ENCODE measurements at regions not wholly inside any gene's neighbourhood (a gene's known extent, or its start where the extent isn't known, plus 50 kb on each side); places are given as distances from the start of the nearest gene placed in this dataset.

DNA sequence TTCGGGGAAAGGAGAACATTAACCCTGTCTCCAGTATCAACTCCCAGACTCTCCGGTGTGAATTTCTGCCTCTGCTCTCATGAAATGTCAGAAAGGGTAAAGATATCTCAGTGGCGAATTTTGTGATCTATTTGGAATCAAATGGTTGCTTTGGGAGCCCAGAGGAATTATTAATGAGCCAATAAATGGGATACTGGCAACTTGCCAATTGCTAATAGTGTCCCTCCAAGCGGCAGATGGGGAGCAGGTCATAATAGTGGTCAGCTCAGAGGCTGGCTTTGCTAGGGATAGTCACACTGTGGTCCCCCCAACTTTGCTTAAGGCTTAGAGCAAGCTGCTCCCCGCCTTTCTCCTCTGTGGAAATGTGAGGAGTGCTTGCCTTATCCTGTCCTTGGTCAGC is 176.1 kb upstream of the KL start:
- TF ChIP-seq, protein P1, sequence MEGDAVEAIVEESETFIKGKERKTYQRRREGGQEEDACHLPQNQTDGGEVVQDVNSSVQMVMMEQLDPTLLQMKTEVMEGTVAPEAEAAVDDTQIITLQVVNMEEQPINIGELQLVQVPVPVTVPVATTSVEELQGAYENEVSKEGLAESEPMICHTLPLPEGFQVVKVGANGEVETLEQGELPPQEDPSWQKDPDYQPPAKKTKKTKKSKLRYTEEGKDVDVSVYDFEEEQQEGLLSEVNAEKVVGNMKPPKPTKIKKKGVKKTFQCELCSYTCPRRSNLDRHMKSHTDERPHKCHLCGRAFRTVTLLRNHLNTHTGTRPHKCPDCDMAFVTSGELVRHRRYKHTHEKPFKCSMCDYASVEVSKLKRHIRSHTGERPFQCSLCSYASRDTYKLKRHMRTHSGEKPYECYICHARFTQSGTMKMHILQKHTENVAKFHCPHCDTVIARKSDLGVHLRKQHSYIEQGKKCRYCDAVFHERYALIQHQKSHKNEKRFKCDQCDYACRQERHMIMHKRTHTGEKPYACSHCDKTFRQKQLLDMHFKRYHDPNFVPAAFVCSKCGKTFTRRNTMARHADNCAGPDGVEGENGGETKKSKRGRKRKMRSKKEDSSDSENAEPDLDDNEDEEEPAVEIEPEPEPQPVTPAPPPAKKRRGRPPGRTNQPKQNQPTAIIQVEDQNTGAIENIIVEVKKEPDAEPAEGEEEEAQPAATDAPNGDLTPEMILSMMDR (IDR thresholded peaks at IDR 0.05) = no peak

DNA sequence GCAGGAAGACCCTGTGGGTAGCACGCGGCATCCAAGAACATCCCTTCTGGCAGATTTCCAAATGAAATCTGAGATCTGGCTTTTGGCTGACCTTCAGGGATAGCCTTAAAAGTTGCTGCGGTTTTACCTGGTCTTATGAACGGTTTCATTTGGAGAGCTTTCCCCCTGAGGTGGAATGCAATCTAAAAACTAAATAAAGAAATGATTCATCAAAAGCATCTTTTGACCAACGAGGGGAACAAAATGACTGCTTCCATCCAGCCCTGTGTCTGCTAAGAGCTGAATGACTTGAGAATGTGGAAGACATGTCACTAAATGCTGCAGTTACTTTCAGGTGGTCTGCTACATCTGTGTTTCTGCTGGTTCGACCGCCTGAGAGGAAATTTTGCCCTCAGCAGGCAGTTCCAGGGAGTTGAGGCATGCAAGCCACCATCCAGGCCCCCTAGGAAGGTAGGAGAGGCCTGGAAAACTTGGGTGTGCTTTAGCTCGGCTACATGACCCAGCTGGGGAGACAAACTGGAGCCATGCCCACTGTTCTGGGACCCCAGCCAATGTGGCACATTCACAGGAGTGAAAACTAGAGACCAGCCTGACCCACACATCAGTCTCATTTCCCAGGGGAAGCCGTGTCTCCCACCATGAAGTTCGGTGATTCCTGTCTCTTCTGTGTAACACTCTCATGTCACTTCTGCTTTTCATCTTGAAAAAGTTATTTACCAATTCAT is 175.1 kb upstream of the KL start:
- TF ChIP-seq, protein P1 (IDR thresholded peaks at IDR 0.05) = no peak

DNA sequence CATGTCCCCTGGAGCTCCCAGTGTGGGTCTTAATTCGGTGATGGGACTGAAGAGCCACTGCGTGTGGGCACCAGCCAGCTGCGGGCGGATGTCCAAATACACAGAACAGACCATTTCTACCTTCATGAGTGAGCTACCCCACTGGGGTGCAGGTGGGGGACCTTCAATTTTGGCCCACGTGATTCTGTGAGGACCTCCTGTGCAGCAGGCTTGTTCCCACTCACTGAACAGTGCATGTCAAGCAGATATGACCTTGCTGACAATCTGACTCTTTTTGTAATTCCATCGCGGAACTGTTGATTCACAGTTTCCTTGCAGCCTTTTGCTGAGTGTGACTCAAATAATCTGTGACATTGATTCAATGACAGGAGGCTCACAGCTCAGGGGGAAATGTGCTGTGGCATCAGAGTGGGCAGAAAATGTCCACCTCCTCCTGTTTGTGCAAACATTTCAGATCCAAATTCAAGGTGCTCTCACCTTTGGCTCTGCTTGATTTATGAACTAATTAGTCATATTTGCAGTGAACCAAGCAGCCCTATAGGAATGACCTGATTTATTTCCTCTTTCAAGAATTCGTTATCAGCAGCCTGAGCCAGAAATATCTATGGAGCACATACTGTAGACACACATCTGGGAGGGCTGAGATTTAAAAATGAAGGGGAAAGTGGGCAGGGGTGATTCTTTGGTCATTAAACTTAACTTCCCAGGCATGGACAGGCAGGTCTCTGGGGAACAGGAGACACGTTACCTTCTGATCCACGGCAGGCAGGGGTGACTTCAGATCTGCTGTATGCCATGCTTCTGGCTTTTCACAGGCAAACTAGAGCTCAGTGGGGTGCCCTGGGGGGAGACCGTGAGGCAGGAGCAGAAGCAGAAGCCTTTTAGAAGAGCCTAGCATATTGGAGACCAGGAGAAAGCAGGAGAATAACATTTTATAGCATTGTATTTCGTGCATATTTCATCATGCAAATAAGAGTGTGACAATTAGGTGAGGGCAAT is 170.0 kb upstream of the KL start:
- TF ChIP-seq, protein P1 (IDR thresholded peaks at IDR 0.05) = no peak

DNA sequence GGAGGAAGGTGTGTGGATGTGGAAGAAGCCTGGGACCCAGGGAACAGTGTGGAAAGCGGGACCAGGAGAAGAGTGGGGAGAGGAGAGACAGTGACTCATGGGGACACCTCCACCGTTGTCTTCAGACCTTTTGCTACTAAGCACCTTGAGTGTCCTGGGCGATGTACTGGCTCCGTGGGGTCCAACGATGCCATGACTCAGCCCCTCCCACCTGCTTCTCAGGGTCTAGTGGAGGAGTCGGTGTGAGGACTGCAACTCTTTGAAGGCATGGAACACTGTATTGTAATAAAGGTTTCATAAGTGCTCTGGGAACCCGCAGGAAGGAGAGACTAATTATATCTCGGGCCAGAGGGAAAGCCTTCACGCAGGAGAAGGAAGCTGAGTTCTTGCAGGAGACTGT is 166.9 kb upstream of the KL start:
- TF ChIP-seq, protein P1 (IDR thresholded peaks at IDR 0.05) = no peak

DNA sequence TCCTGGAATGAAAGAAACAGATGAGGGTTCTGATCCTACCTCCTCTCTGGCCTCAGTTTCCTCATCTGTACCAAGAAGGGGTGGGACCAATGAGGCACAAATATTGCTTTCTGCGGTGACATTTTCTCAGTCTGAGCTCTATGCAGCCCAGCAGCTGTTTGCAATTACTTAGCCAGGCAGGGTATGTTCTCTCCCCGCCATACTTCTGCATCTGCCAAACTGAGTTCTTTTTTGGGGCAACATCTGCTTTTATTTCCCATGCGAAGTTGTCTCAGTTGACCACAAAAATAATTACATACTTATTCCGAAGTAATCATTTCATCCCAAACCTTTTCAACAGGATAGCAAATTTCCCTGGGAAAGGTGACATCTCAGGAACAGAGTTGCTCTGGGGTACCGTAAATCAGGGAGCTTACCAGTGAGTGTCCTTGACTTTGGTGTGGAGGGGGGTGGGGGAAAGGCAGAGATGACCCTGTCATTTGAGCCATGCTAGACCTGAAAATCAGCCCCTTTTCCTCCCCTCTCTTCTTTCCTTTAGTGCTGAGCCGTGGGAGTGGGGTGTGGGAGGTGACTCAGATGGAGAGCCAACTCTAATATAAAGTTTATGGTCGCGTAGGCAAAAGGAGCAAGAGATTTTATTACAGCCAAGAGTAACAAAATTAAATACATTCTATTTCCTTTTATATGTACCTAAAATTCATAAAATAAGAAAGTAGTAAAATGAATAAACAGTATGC is 165.7 kb upstream of the KL start:
- TF ChIP-seq, protein P1 (IDR thresholded peaks at IDR 0.05) = no peak

DNA sequence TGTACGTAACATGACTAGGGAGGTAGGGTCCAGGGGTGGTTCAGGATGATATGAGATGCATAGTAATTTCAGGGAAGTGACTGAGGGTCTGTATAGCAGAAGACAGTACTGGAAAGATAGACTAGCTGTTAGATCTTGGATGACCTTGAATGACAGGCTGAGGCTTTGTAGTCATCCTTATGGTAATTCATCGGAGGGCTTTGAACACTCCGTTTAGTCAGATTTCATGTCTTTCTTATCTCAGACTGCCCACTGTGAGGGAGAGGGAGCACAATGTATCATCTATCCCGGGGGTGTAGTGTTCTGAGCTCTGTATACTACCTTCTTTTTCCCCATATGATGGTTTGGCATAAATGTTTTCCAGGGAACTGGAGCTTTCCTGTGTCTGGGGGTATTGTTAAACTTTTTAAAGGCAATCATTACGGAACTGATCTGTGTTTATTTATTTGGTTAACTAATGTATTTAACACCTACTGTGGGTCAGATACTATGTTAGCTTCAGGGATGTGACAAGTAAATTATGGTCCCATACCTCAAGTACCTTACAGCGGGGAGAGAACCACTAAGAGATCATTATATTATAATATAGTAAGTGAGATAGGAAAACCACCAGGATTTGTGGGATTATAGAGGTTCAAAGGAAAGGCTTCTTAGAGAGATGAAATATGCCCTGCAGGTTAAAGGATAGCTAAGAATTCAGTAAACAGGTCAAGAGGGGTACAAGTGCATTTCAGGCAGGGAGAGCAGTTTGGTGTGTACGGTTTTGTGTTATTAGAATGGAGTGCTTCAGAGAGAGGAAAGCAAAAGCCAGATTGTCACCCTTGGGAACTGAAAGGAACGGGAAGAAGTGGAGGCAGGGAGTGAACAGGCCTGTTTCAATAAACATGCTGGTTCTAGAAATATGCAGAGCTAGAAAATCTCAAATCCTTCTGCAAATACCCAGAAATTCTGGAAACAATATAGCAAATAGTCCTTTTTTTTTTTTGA is 164.8 kb upstream of the KL start:
- TF ChIP-seq, protein P1 (IDR thresholded peaks at IDR 0.05) = no peak
